A673 (cell line): ENCODE measurements at regions not wholly inside any gene's neighbourhood (a gene's known extent, or its start where the extent isn't known, plus 50 kb on each side); places are given as distances from the start of the nearest gene placed in this dataset.

Source experiments
- BruUV-seq: library from RNA; stranded (reverse); fragments of 400-500 nt; replicated peaks from 2 replicates; lab custom pipeline; 2021; lab: Mats Ljungman, UMichigan
- CTCF ChIA-PET: fragments of 300-600 bp; sonication (Branson Sonifier 250); formaldehyde crosslinking; loops from one replicate; lab custom pipeline; 2022; ENCODE audit warnings: antibody characterized with exemption; lab: Charles Lee
- POLR2A ChIA-PET: fragments of 300-600 bp; sonication (Branson Sonifier 250); formaldehyde crosslinking; loops from one replicate; lab custom pipeline; 2022; ENCODE audit warnings: antibody characterized with exemption; ENCODE audit not compliant: low non-redundant PET; lab: Charles Lee
- DNase-seq: peaks from one replicate; pipeline ENCODE4 v3.0.0-alpha.2; 2015; ENCODE audit warnings: low spot score
- H3K27ac ChIP-seq: fragments of 200-600 bp; sonication (generic); 2 replicates; pipeline ENCODE4 v1.5.1; 2016; ENCODE audit warnings: mixed run types, low read depth, mild to moderate bottlenecking, mixed read lengths, antibody characterized with exemption, low read length; ENCODE audit not compliant: poor library complexity, severe bottlenecking
- H3K27me3 ChIP-seq: fragments of 200-600 bp; sonication (generic); replicated peaks from 2 replicates; pipeline ENCODE4 v1.6.1; 2017; ENCODE audit warnings: mixed run types, low read depth, mild to moderate bottlenecking, mixed read lengths, antibody characterized with exemption, low read length; ENCODE audit not compliant: insufficient read depth, poor library complexity
- H3K36me3 ChIP-seq: fragments of 200-600 bp; sonication (generic); 2 replicates; pipeline ENCODE4 v1.6.1; 2016; ENCODE audit warnings: mixed run types, mild to moderate bottlenecking, mixed read lengths, antibody characterized with exemption, low read length; ENCODE audit not compliant: insufficient read depth, poor library complexity, severe bottlenecking
- H3K4me1 ChIP-seq: fragments of 200-600 bp; sonication (generic); 2 replicates; pipeline ENCODE4 v1.6.1; 2017; ENCODE audit warnings: mixed run types, mild to moderate bottlenecking, mixed read lengths, antibody characterized with exemption, low read length; ENCODE audit not compliant: insufficient read depth, poor library complexity, severe bottlenecking
- H3K4me3 ChIP-seq: fragments of 200-600 bp; sonication (generic); 2 replicates; pipeline ENCODE4 v1.5.1; 2016; ENCODE audit warnings: low read depth, mixed run types, mild to moderate bottlenecking, mixed read lengths, low read length; ENCODE audit not compliant: poor library complexity, severe bottlenecking
- H3K9me3 ChIP-seq: fragments of 200-600 bp; sonication (generic); 2 replicates; pipeline ENCODE4 v1.6.1; 2016; ENCODE audit warnings: mixed run types, low read depth, mild to moderate bottlenecking, mixed read lengths, antibody characterized with exemption, low read length; ENCODE audit not compliant: poor library complexity, severe bottlenecking
- CTCF ChIP-seq: fragments of 300-800, 200-600 bp; sonication (generic); conservative IDR thresholded peaks from 2 replicates; pipeline ENCODE4 v1.5.1; 2017; ENCODE audit warnings: low read depth, mild to moderate bottlenecking, antibody characterized with exemption, low read length, moderate library complexity, mixed read lengths
- EZH2 ChIP-seq: fragments of 200-600 bp; sonication (generic); IDR thresholded peaks from 2 replicates; pipeline ENCODE4 v1.6.1; 2017; ENCODE audit warnings: borderline replicate concordance, low read depth, mild to moderate bottlenecking, mixed read lengths, antibody characterized with exemption, low read length; ENCODE audit not compliant: poor library complexity, severe bottlenecking
- intact Hi-C: fragments of 100-400 bp; cut with micrococcal nuclease; formaldehyde crosslinking; loops from one replicate; pipeline ENCODE4 v1.10.0; 2022; ENCODE audit not compliant: unreplicated experiment

- intact Hi-C loops: no loop called here
- no peaks in the 10 kb centered on the region for H3K36me3 ChIP-seq
- POLR2A ChIA-PET: no interaction called here
- no TSS peak for BruUV-seq
- no peak overlapping the region for H3K27ac ChIP-seq
- CTCF ChIA-PET: no interaction called here
- no peak for DNase-seq
- no peaks in the 10 kb centered on the region for H3K4me1 ChIP-seq
- TF ChIP-seq CTCF: no peak
- TF ChIP-seq EZH2: no peak
- H3K4me3 ChIP-seq: no peak overlapping the region
- H3K9me3 ChIP-seq: no peaks in the 10 kb centered on the region
- peaks cover 9% of the 10 kb centered on the region for H3K27me3 ChIP-seq
Observed at GRCh38 chr12:20099395-20100183, 268.7 kb upstream of the PDE3A start.

- no TSS peak for BruUV-seq
- Histone ChIP-seq H3K27me3 (peaks cover 9% of the 10 kb centered on the region), H3K9me3 (no peaks in the 10 kb centered on the region), H3K4me3 (no peak overlapping the region), H3K36me3 (no peaks in the 10 kb centered on the region), H3K4me1 (no peaks in the 10 kb centered on the region), H3K27ac (no peak overlapping the region)
- intact Hi-C loops: no loop called here
- ChIA-PET CTCF (no interaction called here), POLR2A (no interaction called here)
- no peak for DNase-seq
- no peak for TF ChIP-seq EZH2
- no peak for TF ChIP-seq CTCF
Observed at GRCh38 chr12:20101046-20101445, 267.3 kb upstream of the PDE3A start.

GRCh38 chr12:20105943-20106342, 262.4 kb upstream of the PDE3A start:
- POLR2A ChIA-PET: no interaction called here
- no peak overlapping the region for H3K27ac ChIP-seq
- H3K36me3 ChIP-seq: no peaks in the 10 kb centered on the region
- intact Hi-C loops: no loop called here
- TF ChIP-seq CTCF (no peak), EZH2 (no peak)
- no peak overlapping the region for H3K4me3 ChIP-seq
- no peak for DNase-seq
- no peaks in the 10 kb centered on the region for H3K4me1 ChIP-seq
- BruUV-seq: no TSS peak
- CTCF ChIA-PET: no interaction called here
- no peaks in the 10 kb centered on the region for H3K9me3 ChIP-seq
- peaks cover 4% of the 10 kb centered on the region for H3K27me3 ChIP-seq
